ENCODE measurements at regions not wholly inside any gene's neighbourhood (a gene's known extent, or its start where the extent isn't known, plus 50 kb on each side); places are given as distances from the start of the nearest gene placed in this dataset.
"Not testable (repeated sequence)": the region's sequence is repeated elsewhere in the genome, so short reads cannot be mapped to it uniquely, and the experiment has no call there.

DNA sequence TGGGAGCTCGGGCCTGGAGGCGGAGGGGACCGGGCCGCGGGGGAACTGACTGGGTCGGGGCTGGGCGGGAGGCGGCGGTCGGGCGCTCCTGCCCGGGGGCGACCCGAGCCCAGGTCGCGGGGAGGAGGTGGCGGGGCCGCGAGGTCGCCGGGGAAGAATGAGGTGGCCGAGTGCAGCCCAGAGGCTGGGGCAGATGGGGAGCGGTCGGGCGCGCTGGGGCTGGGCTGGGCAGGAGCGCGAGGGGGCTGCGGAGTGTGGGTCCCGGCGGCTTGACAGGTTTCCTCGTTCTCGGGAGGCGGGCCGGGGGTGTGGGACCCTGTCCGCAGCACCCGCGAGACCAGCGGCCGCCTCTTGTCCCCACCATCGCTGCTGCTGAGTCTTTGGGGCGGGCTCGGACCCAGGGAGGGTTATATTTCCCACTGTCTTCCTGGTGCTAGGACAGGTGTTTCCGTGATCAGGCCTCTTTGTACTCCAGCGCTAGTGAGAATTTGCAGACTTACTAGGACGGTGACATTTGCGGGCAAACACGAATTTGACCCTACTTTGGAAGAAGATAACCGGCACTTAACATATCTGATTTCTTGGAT, 208.4 kb upstream of the ZNF722 start:
- TF ChIP-seq, protein P1, sequence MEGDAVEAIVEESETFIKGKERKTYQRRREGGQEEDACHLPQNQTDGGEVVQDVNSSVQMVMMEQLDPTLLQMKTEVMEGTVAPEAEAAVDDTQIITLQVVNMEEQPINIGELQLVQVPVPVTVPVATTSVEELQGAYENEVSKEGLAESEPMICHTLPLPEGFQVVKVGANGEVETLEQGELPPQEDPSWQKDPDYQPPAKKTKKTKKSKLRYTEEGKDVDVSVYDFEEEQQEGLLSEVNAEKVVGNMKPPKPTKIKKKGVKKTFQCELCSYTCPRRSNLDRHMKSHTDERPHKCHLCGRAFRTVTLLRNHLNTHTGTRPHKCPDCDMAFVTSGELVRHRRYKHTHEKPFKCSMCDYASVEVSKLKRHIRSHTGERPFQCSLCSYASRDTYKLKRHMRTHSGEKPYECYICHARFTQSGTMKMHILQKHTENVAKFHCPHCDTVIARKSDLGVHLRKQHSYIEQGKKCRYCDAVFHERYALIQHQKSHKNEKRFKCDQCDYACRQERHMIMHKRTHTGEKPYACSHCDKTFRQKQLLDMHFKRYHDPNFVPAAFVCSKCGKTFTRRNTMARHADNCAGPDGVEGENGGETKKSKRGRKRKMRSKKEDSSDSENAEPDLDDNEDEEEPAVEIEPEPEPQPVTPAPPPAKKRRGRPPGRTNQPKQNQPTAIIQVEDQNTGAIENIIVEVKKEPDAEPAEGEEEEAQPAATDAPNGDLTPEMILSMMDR (conservative IDR thresholded peaks at IDR 0.05; ENCODE audit: low read depth, low read length) = not testable (repeated sequence)
- TF ChIP-seq EZH2 (IDR thresholded peaks at IDR 0.05; ENCODE audit: low read length, unreplicated experiment) = not testable (repeated sequence)
